ENCODE measurements at regions not wholly inside any gene's neighbourhood (a gene's known extent, or its start where the extent isn't known, plus 50 kb on each side); places are given as distances from the start of the nearest gene placed in this dataset.
A peak's percentile ranks its signal among the peaks of the same experiment; 100 is the strongest.

DNA sequence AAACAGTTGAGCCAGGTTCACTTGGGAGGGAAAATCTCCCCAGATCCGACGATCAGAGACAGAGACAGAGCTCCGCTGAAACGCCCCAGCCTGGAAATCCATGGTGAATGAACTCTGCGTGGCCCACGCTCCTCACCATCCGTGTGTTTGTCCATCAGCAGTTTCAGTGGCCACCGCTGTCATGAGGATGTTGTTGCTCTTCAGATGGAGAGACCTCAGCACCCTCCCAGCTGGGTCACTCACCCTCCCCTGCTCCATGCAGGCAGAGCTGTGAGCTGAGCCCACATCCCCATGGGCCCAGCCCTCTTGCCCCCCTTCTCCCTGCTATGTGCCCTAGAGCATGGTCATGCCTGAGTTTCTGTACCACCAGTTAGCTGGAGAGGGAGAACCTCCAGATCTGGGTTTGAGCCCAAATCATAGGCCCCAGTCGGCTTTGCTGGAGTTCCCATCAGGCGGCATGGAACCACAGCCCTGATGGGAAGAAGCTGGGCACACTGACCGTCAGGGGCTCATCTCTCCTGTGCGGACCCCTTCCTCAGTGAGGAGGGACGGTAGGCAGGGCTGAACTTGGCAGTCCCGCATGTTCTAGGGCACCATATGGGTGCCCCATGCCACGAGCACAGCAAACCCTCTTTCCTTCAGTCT is 154.4 kb upstream of the COL5A1 start:
- no peak for DNase-seq (ENCODE audit: low spot score)

GRCh38 chr9:134488331-134489280 is 153.0 kb upstream of the COL5A1 start:
- peak; percentile 75 for DNase-seq (ENCODE audit: low spot score)

- DNase-seq (ENCODE audit: low spot score), result no peak
Observed at GRCh38 chr9:134489621-134490408, 151.8 kb upstream of the COL5A1 start.

DNA sequence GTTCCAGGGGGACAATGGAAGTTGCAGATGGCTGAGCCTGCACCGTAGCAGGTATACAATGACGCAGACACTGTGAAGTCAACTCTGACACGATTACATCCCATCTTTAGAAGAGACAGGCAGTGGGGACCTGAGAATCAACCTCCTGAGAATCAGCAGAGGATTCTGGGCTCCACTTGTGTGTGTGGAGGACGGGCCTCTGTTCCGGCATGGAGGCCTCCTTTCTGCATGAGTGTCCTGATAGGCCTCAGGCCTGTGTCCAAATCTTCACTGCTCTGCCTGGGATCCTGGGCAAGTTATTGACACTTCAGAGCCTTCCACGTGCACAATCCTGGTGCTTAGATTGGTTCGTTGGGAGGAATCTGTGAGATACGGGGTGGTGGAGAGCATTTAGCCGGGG is 151.2 kb upstream of the COL5A1 start:
- no peak for DNase-seq (ENCODE audit: low spot score)

DNA sequence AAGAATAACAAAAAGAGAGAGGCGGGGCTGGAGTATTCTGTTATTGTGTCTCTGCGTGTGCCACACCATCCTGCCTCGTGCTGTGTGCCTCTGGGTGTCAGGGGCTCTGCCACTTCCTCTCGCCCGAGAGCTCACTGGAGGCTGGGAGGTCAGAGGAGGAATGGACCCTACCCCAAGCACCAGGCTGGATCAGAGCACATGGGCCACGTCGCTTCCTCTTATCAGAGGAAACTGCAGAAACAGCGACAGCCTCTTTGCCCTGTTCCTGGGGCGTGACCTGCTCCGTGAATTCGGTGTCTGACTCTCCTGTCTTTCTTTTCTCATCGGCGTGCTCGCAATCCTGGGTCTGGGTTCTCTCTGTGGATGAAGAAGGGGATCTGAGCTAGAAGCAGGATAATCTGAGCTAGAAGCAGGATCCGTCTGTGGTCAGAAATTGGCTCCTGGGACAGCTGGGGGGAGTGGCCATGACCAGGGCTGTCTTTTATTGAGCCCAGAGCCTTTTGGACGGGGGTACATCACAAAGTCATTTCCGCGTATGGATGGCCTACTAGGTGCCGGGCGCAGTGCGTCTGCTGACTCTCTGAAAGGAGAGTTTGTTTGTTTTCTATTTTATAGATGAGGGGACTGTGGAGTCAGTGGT is 150.3 kb upstream of the COL5A1 start:
- DNase-seq (ENCODE audit: low spot score), result no peak

- DNase-seq (ENCODE audit: low spot score), result no peak
Observed at GRCh38 chr9:134491856-134492255, 149.7 kb upstream of the COL5A1 start.

DNA sequence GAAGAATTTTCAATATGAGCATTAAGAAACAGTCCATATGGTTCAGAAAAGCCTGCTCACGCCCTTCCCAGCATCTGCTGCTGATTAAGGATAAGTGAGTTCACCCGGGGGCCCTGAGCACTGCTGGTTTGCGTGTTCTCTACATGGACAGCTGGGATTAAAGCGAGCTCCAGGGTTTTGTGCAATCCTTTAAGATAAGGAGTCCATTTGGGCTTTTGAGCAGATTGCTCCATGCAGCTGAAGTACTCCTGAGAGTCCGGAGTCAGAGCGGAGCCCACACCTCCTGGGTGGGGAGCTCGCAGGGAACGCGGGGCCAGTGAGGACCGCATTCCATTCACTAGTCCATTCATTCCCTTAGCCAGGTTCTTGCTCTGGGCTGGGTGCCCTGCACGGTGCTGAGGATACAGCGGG is 149.3 kb upstream of the COL5A1 start:
- DNase-seq (ENCODE audit: low spot score), result peak; percentile 94

DNA sequence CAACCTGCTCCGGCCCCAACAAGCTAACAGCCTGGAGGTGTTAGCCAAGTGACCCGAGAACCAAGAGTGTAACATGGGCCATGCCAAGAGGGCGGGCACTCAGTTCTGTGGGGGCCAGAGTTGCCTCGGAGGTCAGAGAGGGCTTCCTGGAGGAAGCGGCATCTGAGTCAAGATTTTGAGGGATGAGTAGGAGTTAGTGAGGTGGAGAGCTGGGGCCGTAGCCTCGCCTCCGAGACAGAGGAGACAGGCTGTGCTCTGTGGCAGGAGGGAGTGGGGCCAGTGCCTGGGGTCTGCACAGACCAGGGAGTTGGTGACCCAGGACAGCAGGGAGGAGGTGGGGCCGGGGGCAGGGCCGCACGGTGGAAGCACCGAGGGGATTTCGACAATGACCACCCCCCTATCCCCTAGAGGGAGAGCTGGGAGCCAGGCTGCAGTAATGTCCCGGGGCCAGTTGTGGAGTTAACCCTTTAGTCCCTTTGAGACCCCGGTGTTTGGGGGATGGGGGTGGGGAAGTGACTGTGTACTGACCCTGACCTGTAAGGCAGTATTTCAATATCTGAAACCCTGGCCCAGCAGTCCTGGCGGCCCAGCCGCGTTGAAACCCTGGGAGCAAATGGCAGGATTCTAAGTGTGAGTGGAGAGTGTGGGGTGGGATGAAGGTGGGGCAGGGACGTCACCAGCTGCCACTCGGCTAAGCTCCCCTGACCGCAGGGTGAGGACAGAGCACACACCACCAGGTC is 148.7 kb upstream of the COL5A1 start:
- no peak for DNase-seq (ENCODE audit: low spot score)

DNA sequence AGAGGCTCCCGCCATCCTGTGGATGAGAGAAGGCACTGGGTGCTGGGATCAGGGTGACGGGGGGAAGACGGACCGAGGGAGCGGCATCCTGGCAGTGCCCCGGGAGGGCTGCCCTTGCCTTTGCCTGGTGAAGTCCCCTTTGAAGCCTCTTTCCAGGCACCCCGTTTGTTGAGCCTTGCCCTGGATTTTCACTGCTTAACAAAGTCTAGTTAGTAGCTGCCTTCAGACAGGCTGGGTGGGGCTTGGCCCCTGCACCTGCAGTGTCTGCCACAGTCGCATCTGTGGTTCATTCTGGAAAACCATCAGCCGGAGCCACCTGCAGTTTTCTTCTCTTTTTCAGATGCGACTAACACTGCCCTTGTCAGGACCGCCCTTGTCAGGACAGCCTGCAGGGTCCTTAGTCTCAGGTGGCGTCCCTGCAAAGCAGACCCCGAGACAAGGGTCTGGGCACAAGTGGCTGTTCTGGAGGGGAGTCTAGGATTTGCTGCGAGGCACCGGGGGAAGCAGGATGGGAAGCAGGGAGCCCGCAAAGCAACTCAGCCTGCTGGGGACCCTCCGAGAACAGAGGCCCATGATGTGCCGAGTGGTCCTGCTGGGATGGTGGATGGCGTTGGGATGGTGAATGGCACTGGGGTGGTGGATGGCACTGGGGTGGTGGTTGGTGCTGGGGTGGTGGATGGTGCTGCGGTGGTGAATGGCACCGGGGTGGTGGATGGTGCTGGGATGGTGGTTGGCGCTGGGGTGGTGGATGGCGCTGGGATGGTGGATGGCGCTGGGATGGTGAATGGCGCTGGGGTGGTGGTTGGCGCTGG is 147.9 kb upstream of the COL5A1 start:
- DNase-seq (ENCODE audit: low spot score), result no peak

DNA sequence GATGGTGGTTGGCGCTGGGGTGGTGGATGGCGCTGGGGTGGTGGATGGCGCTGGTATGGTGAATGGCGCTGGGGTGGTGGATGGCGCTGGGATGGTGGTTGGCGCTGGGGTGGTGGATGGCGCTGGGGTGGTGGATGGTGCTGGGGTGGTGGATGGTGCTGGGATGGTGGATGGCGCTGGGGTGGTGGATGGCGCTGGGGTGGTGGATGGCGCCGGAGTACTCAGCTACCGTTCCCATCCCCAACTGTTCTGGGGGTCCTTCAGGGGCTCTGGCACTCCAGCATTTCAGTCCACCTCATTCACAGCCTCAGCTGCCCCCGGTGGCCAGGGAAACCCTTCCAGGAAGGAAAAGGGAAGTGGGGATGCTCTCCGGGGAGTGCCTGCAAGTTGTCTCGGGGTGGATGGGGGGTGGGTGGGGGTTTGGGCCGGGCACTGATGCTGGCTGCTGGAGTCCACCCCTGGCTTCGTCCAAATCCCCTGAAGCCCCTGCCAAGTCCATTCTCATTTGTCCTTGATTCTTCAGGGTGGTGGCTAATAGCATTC is 147.3 kb upstream of the COL5A1 start:
- no peak for DNase-seq (ENCODE audit: low spot score)

GRCh38 chr9:134494905-134495304 is 146.7 kb upstream of the COL5A1 start:
- DNase-seq (ENCODE audit: low spot score), result no peak

- no peak for DNase-seq (ENCODE audit: low spot score)
Observed at GRCh38 chr9:134495881-134496412, 145.7 kb upstream of the COL5A1 start.

DNA sequence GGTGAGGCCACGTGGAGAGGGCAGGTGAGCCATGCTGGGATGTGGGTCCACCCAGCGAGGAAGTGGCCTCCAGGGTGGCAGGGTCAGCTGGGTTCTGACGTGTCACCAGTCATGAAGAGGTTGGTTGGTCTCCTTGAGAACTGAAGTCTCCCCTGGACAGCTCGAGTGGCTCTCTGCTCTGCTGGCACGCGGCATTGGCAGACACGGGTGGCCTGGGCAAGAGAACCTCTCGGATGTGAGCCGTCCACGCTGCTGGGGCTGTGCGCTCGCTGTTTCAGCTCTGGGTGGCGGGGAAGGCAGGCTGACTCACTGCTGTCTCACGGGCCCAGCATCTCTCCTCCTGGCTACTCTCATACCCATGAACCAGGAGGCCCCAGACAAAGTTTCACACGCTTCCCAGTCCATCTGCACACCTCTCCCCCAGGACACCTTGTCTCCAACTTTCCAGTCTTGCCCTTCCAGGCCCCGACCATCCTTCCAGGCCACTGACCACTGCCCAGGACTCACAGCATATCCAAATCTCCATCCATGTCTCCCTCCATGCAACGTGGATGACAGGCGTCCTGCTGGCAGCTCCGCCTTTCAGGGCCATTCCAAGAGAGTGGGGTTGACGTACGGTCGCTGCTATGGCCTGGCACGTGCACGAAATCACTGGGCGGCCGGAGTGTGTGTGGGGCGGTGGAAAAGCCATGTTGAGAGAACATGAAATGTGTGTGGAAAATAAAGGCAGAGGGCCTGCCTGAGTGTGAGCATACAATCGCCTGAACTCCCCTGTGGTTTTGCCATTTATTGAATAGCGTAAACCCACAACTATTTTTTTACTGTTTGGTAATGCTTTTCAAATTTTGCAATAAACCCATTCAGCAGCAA is 145.0 kb upstream of the COL5A1 start:
- peak; percentile 85 for DNase-seq (ENCODE audit: low spot score)

DNA sequence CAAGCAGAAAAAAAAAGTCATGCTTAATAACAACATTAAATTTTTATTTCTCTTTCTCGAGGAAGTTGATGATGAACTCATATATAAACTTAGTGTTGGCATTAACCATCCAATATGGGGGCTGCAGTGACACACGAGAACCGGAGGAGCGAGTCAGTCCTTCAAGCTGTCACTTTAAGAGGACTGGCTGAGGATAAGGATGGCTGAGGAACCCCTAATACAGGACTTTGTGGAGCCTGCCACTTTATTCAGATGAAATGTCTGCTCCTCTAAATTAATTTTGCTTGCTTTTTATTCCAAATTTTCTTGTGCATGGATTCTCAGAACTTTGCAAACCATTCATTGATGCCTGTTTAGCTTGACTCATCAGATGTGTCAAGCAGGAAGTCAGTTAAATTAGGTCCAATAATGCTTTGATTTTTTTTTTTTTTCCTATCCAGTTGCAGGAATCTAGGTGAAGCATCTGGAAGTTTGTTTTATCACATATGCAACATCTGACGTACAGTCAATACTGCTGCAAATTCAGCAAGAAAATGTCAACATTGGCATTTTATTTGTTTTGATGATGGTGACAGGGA is 144.2 kb upstream of the COL5A1 start:
- peak; percentile 16 for DNase-seq (ENCODE audit: low spot score)

DNA sequence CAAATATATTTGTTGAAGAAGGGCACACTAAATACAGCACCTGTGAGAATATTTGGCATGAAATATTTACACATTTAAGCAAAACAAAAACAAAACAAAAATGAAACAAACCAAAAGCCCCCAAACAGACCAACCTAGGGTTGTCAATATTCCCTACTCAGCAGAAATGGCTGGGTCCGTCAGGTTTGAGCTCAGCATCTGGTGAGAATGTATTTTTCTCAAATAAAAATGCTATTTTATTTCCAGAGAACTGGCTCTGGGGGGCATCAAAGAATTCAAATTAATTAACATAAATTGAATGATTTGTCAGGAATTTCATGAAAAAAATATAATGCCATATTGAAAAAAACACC is 142.8 kb upstream of the COL5A1 start:
- no peak for DNase-seq (ENCODE audit: low spot score)

- no peak for DNase-seq (ENCODE audit: low spot score)
Observed at GRCh38 chr9:134500931-134501760, 140.5 kb upstream of the COL5A1 start.

DNA sequence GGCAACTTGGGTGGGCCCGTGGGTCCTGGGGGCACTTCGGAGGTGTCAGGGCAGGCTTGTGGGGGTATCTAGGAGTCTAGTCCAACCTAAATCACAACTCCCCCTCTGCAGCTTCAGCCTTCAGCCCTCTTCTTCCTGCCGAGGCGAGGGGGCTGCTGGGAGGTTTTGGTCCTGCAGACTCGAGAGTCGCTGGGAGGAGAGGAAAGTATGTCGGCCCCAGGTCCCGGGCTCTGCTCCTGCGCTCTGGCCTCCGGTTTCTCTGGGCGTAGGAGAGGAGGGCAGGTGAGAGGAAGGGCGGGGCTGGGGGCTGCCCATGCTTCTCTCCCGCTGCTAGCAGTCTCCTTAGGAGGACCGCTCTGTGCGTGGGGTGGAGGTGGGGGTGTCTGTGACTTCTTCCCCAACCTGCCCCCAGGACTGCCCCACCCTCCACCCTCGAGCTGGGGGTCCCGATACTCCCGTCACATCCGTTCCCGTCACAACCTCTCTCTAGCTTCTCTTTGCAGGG is 139.8 kb upstream of the COL5A1 start:
- no peak for DNase-seq (ENCODE audit: low spot score)
